Suprapubic skin (tissue), 3 donors: ENCODE measurements at regions not wholly inside any gene's neighbourhood (a gene's known extent, or its start where the extent isn't known, plus 50 kb on each side); places are given as distances from the start of the nearest gene placed in this dataset.
"Not testable (repeated sequence)": the region's sequence is repeated elsewhere in the genome, so short reads cannot be mapped to it uniquely, and the experiment has no call there.

Experiments
- POLR2AphosphoS5 ChIP-seq, 3 donors: sonication (generic); formaldehyde crosslinking; IDR thresholded peaks; one replicate each; pipeline ENCODE4 v1.6.1; 2017; ENCODE audit warnings: antibody characterized with exemption in 3 of 3
- TF ChIP-seq, protein P1 (sequence below), 2 donors: fragments of 200-600 bp in 1 of 2; fragments of 450-650 bp in 1 of 2; sonication (generic) in 1 of 2; IDR thresholded peaks; one replicate each; pipeline ENCODE4 v1.5.1; 2016 to 2019; ENCODE audit warnings: antibody characterized with exemption in 2 of 2, mild to moderate bottlenecking in 1 of 2, moderate library complexity in 1 of 2

DNA sequence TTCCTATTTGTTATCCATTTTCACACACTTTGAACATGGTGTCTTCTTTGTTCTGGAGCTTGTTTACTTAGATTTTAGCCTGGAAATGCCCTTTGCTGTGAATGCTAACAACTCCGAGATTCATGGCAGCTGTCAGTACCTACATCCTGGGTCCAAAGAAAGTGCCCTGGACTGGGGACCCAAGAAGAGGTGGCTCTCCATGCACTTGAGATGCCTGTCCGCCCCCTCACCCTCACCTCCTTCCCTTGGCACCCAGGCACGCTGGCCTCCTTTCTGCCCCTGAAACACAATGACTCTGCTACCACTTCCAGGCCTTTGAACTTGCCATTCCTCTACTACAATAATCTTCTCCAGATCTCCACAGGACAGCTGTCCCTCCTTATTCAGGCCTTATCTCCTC, 324.2 kb downstream of the ANAPC1 start:
- TF ChIP-seq, protein P1, sequence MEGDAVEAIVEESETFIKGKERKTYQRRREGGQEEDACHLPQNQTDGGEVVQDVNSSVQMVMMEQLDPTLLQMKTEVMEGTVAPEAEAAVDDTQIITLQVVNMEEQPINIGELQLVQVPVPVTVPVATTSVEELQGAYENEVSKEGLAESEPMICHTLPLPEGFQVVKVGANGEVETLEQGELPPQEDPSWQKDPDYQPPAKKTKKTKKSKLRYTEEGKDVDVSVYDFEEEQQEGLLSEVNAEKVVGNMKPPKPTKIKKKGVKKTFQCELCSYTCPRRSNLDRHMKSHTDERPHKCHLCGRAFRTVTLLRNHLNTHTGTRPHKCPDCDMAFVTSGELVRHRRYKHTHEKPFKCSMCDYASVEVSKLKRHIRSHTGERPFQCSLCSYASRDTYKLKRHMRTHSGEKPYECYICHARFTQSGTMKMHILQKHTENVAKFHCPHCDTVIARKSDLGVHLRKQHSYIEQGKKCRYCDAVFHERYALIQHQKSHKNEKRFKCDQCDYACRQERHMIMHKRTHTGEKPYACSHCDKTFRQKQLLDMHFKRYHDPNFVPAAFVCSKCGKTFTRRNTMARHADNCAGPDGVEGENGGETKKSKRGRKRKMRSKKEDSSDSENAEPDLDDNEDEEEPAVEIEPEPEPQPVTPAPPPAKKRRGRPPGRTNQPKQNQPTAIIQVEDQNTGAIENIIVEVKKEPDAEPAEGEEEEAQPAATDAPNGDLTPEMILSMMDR (IDR thresholded peaks at IDR 0.05) = not testable (repeated sequence)
- not testable (repeated sequence) for TF ChIP-seq POLR2AphosphoS5 (IDR thresholded peaks at IDR 0.05)
